ENCODE measurements at regions not wholly inside any gene's neighbourhood (a gene's known extent, or its start where the extent isn't known, plus 50 kb on each side); places are given as distances from the start of the nearest gene placed in this dataset.
"Not testable (repeated sequence)": the region's sequence is repeated elsewhere in the genome, so short reads cannot be mapped to it uniquely, and the experiment has no call there.

DNA sequence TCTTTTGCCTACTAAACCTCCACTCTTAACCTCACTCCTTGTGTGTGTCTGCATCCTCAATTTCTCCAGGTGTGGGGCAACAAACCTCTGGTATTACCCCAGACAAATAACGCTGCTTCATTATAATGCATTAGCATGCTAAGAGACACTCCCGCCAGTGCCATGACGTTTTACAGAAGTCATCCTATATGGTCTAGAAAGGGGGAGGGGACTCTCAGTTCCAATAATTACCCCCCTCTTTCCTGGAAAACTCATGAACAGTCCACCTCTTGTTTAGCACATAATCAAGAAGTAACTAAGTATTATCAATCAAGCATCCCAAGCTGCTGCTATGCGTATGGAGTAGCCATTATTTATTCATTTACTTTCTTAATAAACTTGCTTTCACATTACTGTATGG lies 364.5 kb downstream of the TYW1 start:
- no peak for DNase-seq

DNA sequence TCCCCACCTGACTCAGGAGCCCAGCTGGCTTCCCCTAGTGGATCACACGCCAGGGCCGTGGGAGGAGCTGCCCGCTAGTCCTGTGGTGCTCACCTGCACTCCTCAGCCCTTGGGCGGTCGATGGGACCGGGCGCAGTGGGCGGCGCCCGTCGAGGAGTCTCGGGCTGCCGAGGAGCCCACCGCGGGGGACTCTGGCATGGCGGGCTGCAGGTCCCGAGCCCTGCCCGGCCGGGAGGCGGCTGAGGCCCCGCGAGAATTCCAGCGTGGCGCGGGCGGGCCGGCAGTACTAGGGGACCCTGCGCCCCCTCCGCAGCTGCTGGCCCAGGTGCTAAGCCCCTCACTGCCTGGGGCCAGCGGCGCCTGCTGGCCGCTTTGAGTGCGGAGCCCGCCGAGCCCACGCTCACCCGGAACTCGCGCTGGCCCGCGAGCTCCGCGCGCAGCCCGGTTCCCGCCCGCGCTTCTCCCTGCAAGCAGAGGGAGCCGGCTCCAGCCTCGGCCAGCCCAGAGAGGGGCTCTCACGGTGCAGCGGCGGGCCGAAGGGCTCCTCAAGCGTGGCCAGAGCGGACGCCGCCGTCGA lies 367.9 kb downstream of the TYW1 start:
- DNase-seq: no peak

DNA sequence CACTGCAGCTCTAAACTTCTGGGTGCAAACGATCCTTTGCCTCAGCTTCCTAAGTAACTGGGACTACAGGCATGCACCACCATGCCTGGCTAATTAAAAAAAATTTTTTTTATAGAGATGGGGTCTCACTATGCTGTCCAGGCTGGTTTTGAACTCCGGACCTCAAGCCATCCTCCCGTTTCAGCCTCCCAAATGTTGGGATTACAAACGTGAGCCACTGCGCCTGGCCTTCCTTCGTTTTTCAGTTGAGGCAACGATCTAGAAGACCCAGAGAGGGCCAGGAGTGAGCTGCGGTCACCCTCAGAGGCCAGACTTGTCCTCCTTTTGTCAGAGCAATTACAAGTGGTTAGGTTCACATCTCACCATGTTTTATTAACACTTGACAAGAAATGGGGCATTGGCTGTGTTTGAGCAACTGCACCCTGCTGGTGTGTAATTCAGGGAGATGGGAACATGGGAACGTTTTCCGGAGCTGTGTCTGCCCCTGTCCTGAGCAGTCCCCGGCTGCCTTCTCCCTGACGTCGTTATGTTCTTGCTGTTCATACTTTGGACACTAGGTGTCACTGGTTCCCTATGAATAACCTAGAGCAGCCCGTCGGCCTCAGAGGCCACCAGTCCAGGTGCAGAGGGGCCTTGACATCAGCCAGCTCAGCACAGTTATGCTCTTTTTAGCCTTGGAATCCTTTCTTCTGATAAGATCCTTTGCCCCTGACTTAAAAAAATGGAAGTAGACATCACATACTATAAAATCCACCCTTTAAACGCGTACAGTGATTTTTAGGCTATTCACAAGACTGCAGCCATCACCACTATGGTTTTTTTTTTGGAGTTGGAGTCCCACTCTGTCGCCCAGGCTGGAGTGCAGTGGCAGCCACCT lies 375.0 kb downstream of the TYW1 start:
- DNase-seq: no peak

DNA sequence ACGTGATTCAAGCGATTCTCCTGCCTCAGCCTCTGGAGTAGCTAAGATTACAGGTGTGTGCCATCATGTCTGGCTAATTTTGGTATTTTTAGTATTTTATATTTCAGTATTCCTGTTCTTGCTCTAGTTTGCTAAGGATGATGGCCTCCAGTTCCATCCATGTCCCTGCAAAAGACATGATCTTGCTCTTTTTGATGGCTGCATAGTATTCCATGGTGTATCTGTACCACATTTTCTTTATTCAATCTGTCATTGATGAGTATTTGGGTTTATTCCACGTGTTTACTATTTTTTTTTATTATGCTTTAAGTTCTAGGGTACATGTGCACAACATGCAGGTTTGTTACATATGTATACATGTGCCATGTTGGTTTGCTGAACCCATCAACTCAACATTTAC lies 376.8 kb downstream of the TYW1 start:
- not testable (repeated sequence) for DNase-seq

DNA sequence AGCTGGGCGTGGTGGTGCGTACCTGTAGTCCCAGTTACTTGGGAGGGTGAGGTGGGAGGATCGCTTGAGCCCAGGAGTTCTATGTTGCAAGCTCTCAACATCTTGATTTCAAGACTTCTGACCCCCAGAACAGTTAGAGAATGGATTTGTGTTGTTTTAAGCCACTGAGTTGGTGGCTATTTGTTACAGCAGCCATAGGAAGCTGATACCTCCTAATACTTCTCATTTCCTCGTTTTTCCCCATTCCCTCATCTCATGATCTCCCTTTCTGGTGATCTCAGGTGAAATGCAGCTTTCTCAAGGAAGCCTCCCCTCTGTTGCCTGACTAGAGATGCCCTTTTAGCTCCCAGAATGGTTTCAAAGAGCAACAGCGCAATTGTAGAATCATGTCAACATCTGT lies 378.8 kb downstream of the TYW1 start:
- no peak for DNase-seq

DNA sequence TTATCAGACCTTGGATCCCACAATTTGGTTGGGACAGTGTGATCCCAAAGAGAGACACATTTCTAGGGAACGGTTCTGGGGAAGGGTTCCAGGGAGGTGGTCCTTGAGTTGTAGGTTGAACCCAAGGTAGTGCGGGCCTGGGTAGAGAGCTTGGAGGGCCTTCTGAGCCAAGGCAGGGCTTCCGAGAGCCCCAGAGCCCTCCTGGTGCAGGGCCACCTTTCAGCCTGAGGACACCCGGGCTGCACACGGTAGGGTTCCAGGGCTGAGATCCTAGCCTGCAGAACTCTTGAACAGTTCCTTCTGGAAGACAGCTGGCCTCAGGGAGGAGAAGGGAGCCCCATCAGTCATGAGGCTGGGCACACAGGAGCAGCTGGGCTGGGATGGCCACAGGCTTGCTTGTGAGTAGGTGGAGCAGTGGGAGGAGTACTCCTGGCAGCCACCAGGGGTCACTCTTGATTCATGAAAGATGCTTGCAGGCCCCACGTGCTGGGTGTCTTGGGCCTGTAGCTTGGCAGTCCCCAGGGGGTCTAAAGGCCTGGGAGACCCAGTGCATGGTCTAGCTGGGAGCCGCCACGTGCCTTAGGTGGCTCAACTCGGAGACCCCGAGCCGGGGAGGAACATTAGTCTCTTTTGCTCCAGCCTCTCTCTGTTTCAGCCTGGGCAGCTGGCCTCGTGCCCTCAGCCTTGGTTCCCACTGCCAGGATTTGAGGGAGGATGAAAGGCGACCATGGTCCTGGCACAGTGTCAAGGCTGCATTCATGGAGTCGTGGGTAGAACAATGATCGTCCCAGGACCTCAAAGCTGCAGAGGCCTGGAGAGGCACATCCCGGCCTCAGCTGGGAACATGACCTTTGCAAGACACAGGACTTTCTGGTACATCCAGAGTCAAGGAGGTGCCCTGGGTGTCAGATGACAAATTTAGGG lies 381.6 kb downstream of the TYW1 start:
- DNase-seq: no peak

DNA sequence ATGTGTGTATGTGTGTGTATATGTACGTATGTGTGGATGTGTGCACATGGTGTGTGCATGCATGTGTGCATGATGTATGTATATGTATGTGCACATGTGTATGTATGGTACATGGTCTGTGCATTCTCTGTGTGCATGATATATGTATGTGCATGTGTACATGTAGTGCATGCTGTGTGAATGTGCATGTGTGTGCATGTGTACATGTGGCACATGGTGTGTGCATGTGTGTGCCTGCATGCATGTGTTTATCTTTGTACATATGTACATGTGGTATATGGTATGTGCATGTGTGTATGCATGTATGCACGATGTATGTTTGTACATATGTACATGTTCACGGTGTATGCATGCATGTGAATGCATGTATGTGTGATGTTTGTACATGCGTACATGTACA lies 383.7 kb downstream of the TYW1 start:
- DNase-seq: no peak

DNA sequence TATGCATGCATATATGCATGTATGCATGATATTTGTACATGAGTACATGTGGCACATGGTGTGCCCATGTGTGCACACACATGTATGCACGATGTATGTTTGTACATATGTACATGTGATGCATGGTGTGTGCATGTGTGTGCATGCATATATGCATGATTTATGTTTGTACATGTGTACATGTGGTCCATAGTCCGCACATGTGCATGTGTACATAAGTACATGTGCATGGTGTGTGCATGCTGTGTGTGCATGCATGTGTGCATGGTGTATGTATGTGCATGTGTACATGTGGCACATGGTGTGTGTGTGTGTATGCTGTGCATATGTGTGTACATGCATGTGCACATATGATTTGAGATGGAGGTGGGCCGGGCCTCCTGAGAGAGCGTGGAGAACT lies 384.2 kb downstream of the TYW1 start:
- no peak for DNase-seq

DNA sequence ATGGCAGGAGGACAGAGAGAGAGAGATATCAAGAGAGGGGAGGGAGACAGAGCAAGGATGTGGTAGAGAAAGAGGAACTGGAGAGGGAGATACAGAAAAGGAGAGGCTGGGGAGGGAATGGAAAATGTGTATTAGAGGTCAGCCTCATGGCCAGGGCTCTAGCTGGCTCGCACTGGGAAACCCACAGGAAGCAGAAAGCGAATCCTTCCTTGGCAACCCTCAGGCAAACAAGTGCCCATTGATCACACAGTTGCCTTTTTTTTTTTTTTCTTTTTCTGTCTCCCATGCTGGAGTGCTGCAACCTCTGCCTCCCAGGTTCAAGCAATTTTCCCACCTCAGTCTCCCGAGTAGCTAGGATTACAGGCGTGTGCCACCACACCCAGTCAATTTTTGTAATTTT lies 391.2 kb downstream of the TYW1 start:
- DNase-seq: no peak

DNA sequence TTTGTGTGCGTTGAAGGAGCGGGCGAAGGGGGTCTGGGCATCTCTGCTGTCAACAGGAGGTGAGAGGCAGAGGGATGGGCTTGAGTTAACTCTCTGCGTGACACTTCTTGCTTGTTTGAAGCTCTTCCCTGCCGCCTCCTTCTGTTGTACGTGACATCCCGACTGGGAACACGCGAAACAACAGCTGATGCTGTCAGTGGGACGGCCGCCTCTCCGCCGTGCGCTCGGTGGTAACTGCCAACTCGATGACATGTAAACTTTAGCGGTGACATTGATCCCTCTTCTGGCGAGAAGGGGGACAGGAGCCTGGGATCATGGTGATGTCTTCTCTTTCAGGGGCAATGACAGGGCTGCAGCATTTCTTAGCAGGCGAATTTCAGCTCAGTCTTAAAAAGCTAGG lies 394.5 kb downstream of the TYW1 start:
- no peak for DNase-seq

DNA sequence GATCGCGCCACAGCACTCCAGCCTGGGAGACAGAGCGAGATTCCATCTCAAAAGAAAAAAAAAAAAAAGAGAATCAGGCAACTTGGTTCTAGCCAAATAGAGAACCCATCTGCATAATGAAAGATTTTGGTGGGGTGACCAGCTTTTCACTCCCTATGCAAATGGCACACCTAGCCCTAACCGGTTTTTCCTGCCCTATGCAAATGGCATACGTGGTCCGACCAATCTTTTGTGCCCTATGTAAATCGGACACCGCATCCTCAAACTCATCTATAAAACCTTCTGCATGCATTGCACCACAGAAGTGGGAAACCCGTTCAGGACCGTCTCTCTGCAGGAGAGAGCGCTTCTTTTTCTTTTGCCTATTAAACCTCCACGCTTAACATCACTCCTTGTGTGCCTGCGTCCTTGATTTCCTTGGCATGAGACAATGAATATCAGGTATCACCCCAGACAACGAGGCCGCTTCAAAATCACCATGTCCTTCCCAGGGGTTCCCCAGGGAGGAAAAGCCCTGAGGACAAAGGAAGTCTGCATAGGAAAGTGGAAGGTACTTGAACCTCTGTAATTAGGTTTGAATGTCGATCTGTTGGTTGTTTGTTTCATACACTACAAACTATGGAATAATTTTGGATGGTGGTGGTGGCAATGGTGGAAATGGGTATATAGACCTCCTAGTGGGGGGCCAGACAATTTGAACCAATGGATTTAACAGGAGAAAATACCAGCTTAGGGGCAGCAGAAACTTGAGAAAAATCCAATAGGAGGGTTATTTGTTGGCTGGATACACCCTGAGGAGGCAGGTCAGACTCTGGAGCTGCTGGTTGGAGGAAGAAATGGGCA lies 396.2 kb downstream of the TYW1 start:
- DNase-seq: no peak

DNA sequence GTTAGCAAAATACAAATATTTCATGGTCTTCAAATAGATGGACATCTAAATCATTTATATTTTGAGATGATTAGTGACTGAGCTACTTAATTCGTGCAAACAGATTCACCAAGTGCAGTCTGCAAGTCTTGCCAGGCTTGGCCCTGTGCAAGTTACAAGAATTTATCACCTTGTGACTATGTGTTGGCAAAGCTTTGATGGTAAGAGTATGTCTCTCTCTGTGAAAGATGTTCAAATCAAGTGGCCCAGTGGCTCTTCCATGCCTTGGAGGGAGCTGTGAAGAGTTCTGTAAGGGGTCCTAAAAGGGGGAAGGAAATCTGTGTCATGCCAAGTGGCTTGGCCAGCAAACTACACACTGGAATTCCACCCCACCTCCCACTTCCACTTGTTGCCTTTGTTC lies 397.3 kb downstream of the TYW1 start:
- no peak for DNase-seq

DNA sequence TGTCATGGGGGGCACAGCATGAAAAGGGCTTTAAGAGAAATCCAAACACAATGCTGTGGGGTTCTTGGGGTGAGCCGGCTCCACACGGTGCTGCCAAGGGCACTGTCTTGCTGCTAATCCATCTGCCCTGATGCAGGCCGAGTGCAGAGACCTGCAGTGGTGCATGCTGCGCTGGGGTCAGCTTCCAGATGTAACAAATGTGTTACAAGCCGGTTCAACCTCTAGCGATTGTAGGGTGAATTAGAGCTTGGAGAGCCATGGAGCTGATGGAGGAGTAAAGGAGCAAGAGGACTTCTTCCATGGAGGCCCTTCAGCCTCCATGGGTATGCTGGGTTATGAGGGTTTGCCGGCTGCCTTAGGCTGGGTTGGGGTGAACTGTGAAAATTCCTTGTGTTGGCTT lies 402.3 kb downstream of the TYW1 start:
- no peak for DNase-seq

DNA sequence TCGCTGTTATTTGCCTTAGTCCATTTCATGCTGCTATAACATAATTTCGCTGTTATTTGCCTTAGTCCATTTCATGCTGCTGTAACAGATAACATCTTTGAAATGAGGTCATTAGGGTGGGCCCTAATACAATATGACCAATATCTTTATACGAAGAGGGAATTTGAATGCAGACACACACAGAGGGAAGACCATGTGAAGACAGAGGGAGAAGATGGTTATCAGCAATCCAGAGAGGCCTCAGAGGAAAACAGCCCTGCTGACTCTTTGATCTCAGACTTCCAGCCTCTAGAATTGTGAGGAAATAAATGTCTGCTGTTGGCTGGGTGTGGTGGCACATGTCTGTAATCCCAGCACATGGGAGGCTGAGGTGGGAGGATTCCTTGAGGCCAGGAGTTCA lies 404.9 kb downstream of the TYW1 start:
- no peak for DNase-seq

DNA sequence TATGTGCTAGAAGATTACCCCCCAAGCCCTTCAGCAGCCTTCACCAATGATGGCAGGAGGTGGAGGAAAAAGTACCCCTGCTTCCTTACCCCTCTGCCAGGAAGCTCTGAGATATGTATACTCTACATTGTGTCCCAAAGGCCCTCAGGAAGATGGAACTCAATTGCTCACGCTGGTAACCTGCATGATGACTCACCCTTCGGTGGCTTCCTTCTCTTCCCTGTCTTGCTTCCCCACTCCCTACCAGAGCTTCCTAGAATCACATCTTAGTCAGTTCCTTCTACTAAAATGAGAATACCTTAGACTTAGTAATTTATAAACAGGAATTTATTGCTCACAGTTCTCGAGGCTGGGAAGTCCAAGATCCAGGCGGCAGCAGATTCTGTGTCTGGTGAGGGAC lies 405.6 kb downstream of the TYW1 start:
- DNase-seq: no peak

DNA sequence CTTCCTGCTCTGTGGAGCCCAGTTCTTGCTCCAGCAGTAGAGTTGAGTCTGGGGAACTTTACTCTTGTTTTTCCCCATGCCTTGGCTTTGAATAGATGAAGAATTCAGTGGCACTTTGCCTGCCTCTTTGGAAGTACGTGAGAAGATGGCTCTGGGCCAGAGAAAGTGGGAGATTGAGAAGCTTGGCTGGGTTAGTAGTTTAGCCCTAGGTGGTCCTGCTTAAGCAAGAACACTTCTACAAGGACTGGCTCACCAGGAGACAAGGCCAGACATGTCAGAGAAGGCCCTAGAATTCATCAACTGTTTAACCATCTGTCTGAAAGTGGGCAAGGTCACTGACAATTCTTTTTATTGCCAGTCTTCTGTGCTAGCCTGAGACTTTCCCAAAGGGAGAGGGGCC lies 410.3 kb downstream of the TYW1 start:
- no peak for DNase-seq

DNA sequence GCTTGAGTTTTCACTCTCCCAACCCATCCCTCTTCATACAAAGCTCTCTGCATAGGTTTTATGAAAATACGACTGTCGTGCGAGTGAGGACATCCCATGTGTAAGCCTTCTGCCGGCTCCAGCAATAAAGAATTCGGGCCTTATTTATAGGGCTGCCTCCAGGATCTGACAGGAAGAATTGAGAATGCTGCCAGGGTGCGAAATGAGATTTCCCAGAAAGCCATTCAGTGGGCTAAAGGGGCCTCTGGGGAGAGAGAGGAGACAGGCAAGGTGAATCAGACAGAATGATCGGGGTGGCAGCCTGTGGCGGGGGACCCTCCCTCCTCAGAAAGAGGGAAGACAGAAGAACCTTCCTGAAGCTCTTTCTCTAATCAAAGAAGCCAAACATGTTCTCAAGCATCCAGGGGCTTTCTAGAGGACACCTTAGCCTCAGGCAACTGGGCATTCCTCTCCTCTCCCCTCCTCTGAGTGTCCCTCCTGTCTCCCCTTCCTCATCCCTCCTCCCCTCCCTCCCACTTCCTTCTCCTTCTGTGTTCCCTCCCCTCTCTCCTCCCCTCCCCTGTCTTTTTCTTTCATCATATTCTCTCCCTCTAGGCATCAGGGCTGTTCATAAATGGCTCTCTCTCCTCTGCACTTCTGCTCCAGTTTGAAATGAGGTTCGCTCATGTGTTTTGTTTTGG lies 410.9 kb downstream of the TYW1 start:
- DNase-seq: no peak

DNA sequence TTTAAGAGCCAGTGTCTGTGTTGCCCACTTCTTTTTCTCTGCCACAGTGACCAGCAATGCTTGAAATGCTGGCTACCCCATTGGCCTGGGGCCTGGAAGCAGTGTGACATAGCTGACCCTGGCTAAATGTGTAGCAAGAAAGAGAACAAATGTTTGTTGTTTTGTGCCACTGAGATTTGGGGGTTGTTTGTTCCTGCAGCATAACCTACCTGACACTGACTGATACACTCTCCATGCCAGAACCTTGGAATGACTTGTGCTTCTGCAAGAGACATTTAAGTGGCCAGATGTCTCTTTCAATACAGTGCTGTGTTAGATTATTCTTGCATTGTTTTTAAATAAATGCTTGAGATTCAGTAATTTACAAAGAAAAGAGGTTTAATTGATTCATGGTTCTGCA lies 411.5 kb downstream of the TYW1 start:
- DNase-seq: no peak

DNA sequence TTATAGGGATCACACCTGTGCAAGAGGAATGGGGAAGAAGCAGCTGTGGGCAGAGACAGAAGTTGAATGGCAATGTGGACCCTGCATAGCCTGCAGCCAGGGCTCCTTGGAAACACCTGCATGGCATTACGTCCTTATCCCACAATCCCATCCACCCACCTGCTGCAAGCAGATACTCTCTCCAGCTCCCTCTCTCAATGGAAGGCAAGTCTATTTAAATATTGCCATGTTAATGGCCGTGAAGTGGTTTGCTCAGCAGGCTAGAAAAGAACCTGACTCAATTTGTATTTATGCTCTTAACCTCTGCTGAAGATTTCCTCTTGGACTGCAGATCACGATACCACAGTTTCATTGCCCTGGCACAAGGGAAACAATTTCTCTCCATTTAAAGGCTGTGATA lies 417.0 kb downstream of the TYW1 start:
- DNase-seq: no peak

DNA sequence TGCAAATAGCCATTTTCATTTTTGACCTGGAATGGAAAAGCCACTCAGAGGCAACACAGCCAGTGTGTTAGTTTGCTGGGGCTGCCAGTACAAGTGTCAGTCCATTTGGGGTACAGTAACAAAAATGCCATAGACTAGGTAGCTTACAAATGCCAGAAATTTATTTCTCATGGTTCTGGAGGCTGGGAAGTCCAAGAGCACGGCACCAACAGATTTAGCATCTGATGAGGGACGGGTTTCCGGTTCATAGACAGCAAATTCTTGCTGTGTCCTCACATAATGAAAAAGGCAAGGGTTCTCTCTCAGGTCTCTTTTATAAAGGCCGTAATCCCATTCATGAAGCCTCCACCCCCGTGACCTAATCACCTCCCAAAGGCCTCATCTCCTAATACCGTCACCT lies 418.2 kb downstream of the TYW1 start:
- DNase-seq: no peak

DNA sequence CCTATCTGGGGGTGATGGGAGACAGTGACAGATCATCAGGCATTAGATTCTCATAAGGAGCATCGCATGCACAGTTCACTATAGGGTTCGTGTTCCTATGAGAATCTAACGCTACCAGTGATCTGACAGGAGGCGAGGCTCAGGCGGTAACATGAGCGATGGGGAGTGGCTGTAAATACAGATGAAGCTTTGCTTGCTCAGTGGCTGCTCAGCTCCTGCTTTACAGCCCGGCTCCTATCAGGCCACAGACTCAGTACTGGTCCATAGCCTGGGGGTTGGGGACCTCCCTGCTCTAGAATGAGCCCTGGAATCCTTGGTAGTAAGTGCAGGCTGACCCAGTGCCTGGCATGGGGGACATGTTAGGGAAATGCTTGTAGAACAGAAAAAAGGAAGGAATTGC lies 426.0 kb downstream of the TYW1 start:
- no peak for DNase-seq

DNA sequence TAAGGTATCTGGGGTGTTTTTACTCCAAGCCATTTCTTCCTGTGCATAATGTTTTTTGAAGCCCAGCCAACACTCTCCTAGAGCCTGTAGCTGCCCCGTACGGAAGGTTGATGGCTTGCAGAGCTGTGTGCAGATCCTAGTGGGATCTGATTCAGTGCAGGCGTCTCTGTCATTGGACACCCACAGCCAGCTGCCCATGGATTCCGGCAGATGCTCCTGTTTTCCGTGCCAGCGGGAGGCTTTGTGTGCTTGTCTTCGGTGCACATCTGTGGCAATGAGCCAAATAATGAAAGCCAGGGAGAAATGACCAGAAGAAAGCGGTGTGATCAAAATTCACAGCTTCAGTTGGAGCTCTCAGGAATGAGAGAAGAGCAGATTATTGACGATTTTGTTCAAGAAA lies 426.4 kb downstream of the TYW1 start:
- no peak for DNase-seq
